ENCODE measurements at regions not wholly inside any gene's neighbourhood (a gene's known extent, or its start where the extent isn't known, plus 50 kb on each side); places are given as distances from the start of the nearest gene placed in this dataset.

DNA sequence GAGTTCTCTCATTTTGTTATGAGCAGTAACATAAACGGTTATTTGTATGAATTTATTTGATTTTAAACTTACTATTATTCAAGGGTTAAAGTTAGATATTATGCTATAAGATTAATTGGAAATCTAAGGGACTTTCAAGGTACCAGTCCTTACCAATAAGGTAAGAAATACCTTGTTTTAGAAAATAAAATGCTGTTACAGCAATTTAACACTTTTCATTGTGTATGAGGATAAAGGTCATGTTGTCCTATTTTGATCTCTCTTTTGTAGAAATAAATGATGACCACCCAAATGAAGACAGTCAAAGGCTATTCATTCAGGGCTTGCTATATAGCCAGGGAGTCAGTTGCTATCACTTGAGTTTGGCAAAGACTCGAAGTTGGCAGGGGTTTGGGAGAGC, 1185.9 kb upstream of the GOT2 start:
- TF ChIP-seq, protein P1, sequence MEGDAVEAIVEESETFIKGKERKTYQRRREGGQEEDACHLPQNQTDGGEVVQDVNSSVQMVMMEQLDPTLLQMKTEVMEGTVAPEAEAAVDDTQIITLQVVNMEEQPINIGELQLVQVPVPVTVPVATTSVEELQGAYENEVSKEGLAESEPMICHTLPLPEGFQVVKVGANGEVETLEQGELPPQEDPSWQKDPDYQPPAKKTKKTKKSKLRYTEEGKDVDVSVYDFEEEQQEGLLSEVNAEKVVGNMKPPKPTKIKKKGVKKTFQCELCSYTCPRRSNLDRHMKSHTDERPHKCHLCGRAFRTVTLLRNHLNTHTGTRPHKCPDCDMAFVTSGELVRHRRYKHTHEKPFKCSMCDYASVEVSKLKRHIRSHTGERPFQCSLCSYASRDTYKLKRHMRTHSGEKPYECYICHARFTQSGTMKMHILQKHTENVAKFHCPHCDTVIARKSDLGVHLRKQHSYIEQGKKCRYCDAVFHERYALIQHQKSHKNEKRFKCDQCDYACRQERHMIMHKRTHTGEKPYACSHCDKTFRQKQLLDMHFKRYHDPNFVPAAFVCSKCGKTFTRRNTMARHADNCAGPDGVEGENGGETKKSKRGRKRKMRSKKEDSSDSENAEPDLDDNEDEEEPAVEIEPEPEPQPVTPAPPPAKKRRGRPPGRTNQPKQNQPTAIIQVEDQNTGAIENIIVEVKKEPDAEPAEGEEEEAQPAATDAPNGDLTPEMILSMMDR (IDR thresholded peaks at IDR 0.05) = no peak
- TF ChIP-seq POLR2AphosphoS5 (IDR thresholded peaks at IDR 0.05) = no peak
